ACC112 (cell line): ENCODE measurements at regions not wholly inside any gene's neighbourhood (a gene's known extent, or its start where the extent isn't known, plus 50 kb on each side); places are given as distances from the start of the nearest gene placed in this dataset.
A peak's percentile ranks its signal among the peaks of the same experiment; 100 is the strongest.

ENCODE experiments used
- H2AFZ ChIP-seq: fragments of 200-600 bp; sonication (generic); one replicate; pipeline ENCODE4 v1.6.0; 2017; ENCODE audit warnings: antibody characterized with exemption, low read length; ENCODE audit not compliant: unreplicated experiment
- H3K27ac ChIP-seq: fragments of 200-600 bp; sonication (generic); 2 replicates; pipeline ENCODE4 v1.5.1; 2014; ENCODE audit warnings: low read depth, mild to moderate bottlenecking, antibody characterized with exemption, low read length, moderate library complexity
- H3K27me3 ChIP-seq: fragments of 200-600 bp; sonication (generic); 2 replicates; pipeline ENCODE4 v1.6.1; 2014; ENCODE audit warnings: mild to moderate bottlenecking, antibody characterized with exemption, low read length, moderate library complexity, mixed read lengths; ENCODE audit not compliant: insufficient read depth
- H3K36me3 ChIP-seq: fragments of 200-600 bp; sonication (generic); 2 replicates; pipeline ENCODE4 v1.6.1; 2016; ENCODE audit warnings: mild to moderate bottlenecking, antibody characterized with exemption, low read length, moderate library complexity, mixed read lengths; ENCODE audit not compliant: insufficient read depth
- H3K4me1 ChIP-seq: fragments of 200-600 bp; sonication (generic); one replicate; pipeline ENCODE4 v1.6.1; 2016; ENCODE audit warnings: low read length, mixed read lengths; ENCODE audit not compliant: insufficient read depth, unreplicated experiment, control insufficient read depth
- H3K4me3 ChIP-seq: fragments of 200-600 bp; sonication (generic); 2 replicates; pipeline ENCODE4 v1.5.1; 2014; ENCODE audit warnings: mild to moderate bottlenecking, low read depth, low read length
- H3K79me2 ChIP-seq: fragments of 200-600 bp; sonication (generic); one replicate; pipeline ENCODE4 v1.6.0; 2016; ENCODE audit warnings: low read length; ENCODE audit not compliant: control insufficient read depth, unreplicated experiment, insufficient read depth

DNA sequence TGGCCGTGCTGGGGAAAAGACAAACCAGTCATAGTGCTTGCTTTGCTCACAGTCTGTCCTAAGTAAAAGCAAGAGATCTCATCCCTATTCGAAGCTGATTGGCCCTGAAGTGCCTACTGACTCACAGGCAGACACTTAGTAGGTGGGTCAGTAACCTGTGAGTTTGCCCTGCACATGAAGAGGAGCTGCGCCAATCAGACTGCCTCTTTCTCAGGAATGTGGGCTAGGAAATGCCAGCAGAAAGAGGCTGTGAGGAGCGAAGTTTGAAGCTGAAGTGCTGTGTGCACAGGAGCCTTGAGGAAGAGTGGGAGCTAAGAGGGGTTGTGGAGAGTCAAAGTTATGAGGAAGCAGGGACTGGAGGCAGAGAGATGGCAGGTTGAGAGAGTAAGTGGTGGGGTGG lies 126.8 kb downstream of the IL20RB start:
- Histone ChIP-seq H3K27ac (no peak overlapping the region), H3K4me1 (no peaks in the 10 kb centered on the region), H3K36me3 (no peaks in the 10 kb centered on the region), H3K27me3 (peaks cover 78% of the 10 kb centered on the region), H3K79me2 (no peaks in the 10 kb centered on the region), H3K4me3 (no peak overlapping the region), H2AFZ (no peak overlapping the region)

- H3K4me1 ChIP-seq, result no peaks in the 10 kb centered on the region
- no peak overlapping the region for H3K27ac ChIP-seq
- no peak overlapping the region for H3K4me3 ChIP-seq
- H3K27me3 ChIP-seq, result peaks cover 40% of the 10 kb centered on the region
- H3K79me2 ChIP-seq, result no peaks in the 10 kb centered on the region
- H3K36me3 ChIP-seq, result no peaks in the 10 kb centered on the region
- no peak overlapping the region for H2AFZ ChIP-seq
Observed at GRCh38 chr3:137097386-137097785, 139.6 kb downstream of the IL20RB start.

DNA sequence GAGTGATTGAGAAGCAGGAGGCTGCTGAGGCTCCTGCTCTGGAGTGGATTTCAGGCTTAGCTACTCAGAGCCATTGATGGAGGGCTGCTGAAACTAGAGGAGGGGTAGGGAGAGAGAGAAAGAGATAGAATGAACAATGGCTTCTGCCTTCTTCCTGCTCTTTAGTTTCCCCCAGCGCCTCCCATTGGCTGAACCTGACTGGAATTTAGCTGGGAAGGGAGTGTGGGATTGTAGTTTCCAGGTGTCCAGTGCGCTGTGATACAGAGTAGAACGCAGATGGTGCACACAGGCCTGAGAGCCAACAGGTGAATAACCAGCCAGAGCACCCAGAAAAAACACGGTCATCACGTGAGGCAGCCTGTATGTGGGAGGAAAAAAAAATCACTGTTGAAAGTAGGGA lies 140.1 kb downstream of the IL20RB start:
- H3K4me1 ChIP-seq, result no peaks in the 10 kb centered on the region
- H3K27me3 ChIP-seq, result peaks cover 38% of the 10 kb centered on the region

DNA sequence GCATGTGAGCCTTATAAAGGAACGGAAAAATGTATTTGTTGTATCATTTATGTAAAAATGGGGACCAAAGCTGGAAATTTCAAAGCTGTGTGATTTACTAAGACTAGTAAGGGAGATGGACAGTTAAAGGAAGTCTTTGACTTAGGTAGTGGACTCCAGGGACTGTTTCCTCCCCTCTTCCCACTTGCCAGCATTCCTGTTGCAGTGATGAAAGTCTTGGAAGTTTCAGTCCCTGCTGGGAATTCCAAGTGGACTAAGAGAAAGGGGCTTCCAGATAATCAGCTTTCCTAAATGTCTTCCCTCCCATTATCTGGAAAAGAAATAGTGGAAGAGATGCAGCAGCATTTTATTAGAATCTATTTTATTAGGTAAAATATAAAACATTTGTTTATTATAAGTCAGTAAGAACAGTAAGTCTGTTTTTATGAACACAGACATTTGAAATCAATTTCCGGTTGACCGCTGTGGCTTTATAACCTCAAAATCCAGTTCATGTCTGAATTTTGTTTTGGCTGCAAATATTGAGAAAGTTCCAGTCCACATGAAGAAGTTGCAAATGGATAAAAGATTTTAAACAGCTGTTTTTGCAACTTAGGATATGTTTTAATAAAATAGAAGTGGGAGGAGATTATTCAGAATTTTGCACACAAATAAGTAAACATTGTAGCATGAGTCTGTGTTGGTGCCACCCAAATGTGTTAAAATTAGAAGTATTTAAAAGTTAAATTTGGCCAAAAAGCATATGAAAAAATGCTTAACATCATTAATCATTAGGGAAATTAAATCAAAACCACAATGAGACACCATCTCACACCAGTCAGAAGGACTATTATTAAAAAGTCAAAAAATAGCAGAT lies 141.8 kb downstream of the IL20RB start:
- H3K27me3 ChIP-seq, result peaks cover 42% of the 10 kb centered on the region
- H2AFZ ChIP-seq, result no peak overlapping the region
- no peaks in the 10 kb centered on the region for H3K79me2 ChIP-seq
- no peaks in the 10 kb centered on the region for H3K36me3 ChIP-seq
- H3K4me3 ChIP-seq, result no peak overlapping the region
- no peaks in the 10 kb centered on the region for H3K4me1 ChIP-seq
- H3K27ac ChIP-seq, result no peak overlapping the region

More for the DNA sequence above, 140.1 kb downstream of the IL20RB start:
- Histone ChIP-seq H3K27ac (no peak overlapping the region), H3K79me2 (no peaks in the 10 kb centered on the region), H2AFZ (no peak overlapping the region), H3K36me3 (no peaks in the 10 kb centered on the region), H3K4me3 (no peak overlapping the region)

DNA sequence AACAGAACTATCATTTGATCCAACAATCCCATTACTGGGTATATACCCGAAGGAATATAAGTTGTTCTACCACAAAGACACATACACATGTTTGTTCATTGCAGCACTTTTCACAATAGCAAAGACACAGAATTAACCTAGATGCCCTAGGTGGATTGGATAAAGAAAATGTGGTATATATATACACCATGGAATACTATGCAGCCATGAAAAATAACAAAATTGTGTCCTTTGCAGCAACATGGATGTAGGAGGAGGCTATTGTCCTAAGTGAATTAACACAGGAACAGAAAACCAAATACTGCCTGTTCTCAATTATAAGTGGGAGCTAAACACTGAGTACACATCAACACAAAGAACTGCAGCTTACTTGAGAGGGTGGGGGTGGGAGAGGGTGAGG lies 142.5 kb downstream of the IL20RB start:
- H3K4me1 ChIP-seq, result no peaks in the 10 kb centered on the region
- no peak overlapping the region for H3K27ac ChIP-seq
- no peaks in the 10 kb centered on the region for H3K36me3 ChIP-seq
- H3K4me3 ChIP-seq, result no peak overlapping the region
- H3K27me3 ChIP-seq, result peaks cover 48% of the 10 kb centered on the region
- no peaks in the 10 kb centered on the region for H3K79me2 ChIP-seq
- no peak overlapping the region for H2AFZ ChIP-seq

DNA sequence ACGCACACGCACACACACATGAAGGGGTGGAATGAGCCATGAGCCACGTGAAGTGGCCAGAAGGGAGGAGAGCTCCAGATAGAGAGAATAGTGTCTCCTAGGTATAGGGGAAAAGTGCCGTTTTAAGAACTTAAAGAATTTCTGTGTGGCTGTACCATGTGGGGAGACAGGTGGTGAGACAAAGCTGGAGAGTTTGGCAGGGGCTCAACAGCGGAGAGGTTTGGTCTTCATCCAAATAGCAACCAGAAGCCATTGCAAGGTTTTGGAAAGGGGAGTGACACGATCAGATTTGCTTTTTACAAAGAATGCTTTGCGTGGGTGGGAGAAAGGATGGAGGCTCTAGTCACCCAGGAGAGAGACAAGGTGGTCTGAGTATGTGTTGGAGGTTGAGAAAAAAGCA lies 146.0 kb downstream of the IL20RB start:
- H3K27me3 ChIP-seq, result peaks cover 70% of the 10 kb centered on the region
- no peak overlapping the region for H3K27ac ChIP-seq
- H2AFZ ChIP-seq, result no peak overlapping the region
- no peaks in the 10 kb centered on the region for H3K4me1 ChIP-seq
- H3K36me3 ChIP-seq, result no peaks in the 10 kb centered on the region
- H3K4me3 ChIP-seq, result no peak overlapping the region
- H3K79me2 ChIP-seq, result no peaks in the 10 kb centered on the region

DNA sequence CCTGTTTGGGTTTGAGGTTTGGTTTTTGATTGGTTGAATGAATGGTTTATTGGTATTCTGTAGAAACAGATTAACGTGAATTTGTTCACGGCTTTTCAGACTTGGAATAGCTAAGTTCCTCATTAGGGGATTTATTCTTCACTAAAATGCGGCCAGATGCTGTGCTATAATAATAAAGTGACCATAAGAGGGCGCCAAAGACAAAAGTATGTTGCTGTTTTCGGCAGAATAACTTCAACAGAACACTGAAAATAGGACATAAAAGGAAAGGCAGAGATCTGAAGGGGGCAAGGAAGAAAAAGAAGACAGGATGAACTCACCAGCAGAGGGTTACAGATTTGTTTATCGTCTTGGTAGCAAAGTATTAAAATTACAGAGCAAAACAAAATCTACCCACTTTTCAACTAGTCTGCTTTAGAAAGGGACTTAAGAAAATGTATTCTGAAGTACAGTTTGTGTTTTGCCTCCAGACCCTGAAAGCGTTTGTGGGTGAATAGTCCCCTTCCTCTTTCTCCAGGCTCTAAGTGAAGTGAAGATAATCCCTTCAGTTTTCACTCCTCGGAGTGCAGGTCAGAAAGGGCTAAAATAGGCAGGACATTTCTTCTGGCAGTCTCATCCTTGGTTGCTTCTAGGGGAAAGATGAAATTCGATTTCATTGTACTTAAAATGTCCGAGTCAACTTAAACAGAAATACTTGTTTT lies 147.6 kb downstream of the IL20RB start:
- Histone ChIP-seq H3K4me3 (peak overlapping the region; percentile 8), H3K27ac (no peak overlapping the region), H3K27me3 (peaks cover 63% of the 10 kb centered on the region), H3K36me3 (no peaks in the 10 kb centered on the region), H3K4me1 (no peaks in the 10 kb centered on the region), H2AFZ (no peak overlapping the region), H3K79me2 (no peaks in the 10 kb centered on the region)

DNA sequence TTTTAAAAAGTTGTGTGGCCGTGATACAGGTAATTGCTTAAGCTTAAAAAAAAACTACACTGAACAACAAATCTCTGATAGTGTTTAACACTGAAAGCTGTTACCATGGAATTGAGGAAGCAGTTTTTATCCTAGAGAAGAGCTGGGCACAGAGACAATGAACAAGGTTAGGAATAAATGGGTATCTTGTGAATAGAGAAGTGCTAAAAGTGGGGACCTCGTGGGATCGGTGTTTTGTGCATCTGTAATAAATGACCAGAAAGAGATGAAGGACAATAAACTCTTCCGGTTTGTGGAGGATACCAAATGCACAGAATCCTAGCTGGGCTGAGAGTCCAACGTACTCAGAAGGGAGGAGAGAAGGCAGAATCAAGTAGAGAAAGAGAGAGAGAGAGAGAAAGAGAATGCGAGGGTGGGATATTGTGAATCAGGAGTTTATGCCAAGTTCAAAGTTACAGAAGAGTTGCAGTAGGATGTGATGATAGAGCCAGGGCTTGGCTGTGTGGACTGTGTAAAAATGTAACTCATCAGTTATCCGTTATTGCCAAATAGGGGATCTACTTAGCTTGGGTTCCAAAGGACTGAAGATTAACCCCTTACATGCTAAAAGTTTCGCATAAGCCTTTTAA lies 148.9 kb downstream of the IL20RB start:
- Histone ChIP-seq H3K79me2 (no peaks in the 10 kb centered on the region), H2AFZ (no peak overlapping the region), H3K4me1 (no peaks in the 10 kb centered on the region), H3K27me3 (peaks cover 60% of the 10 kb centered on the region), H3K36me3 (no peaks in the 10 kb centered on the region), H3K27ac (no peak overlapping the region), H3K4me3 (no peak overlapping the region)

DNA sequence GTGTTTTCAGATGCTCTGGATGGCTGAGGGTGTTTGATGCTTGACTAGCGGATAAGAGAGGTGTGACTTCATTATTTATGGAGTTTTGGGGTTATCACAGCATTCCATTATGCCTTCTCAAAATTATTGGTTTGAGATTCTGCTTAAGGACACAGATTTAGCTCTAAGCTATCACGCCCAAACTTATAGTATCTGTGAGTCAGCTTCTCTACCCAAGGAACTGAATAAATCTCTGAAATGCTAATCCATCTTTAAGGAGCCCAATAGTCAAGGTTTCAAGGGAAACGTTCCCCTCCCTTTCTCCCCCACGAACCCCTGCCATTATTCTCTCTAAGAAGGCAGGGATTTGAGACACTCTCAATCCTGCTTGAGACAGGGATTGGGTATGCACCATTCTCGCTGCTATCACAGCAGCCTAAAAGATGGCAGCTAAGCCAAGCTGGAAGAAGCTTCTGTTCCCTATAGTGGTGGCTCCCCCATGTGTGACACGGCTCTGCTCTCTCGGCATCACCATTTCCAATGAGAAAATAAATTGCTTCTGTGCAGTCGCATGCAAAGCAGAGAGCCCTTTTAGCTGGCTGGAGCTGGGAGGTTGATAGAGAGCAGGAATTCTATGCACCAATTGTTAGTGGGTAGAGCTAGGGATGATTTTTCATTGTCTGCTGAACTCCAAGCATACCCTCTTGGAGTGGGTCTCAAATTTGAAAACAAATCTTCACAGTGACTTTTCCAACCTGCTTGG lies 151.1 kb downstream of the IL20RB start:
- H3K27ac ChIP-seq, result no peak overlapping the region
- H3K4me1 ChIP-seq, result no peaks in the 10 kb centered on the region
- peaks cover 54% of the 10 kb centered on the region for H3K27me3 ChIP-seq
- H3K4me3 ChIP-seq, result no peak overlapping the region
- H3K79me2 ChIP-seq, result no peaks in the 10 kb centered on the region
- H3K36me3 ChIP-seq, result no peaks in the 10 kb centered on the region
- H2AFZ ChIP-seq, result no peak overlapping the region

DNA sequence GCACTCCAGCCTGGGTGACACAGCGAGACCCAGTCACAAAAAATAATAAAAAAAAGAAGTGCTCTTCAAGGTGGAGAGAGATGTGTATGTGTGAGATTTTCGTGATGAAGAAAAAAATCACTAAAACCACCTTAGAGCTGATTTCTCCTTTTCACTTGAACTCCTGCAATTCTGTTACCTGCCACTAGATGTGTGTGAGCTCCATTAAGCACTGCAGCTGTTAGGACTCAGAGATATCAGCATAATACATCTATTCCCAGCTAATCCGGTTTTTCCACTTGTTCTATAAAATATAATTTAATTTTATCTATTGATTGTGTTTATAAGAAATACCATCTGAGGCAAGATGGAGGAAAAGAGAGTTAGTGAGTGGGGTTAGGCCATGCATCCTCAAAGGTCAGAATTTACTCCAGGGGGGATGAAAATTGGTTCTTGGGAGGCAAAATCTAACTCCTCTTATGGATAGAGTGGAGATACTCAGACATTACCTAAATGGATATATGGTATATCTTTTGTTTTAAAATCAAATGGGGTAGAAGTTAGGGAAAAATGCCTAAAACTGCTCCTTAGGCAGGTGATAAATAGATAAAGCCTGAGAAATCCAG lies 152.7 kb downstream of the IL20RB start:
- H2AFZ ChIP-seq, result no peak overlapping the region
- H3K79me2 ChIP-seq, result no peaks in the 10 kb centered on the region
- H3K36me3 ChIP-seq, result no peaks in the 10 kb centered on the region
- no peak overlapping the region for H3K4me3 ChIP-seq
- H3K27me3 ChIP-seq, result peaks cover 42% of the 10 kb centered on the region
- H3K4me1 ChIP-seq, result no peaks in the 10 kb centered on the region
- no peak overlapping the region for H3K27ac ChIP-seq
